HG03354 (cell line): ENCODE measurements at regions not wholly inside any gene's neighbourhood (a gene's known extent, or its start where the extent isn't known, plus 50 kb on each side); places are given as distances from the start of the nearest gene placed in this dataset.

Experiments used
- ATAC-seq: cut with Tn5 transposase; IDR thresholded peaks from one replicate; pipeline ENCODE4 v1.9.1; 2021; ENCODE audit warnings: mild to moderate bottlenecking; ENCODE audit not compliant: unreplicated experiment, poor library complexity, severe bottlenecking

GRCh38 chr9:89780959-89781358 lies 176.1 kb downstream of the GADD45G start:
- ATAC-seq: no peak

- ATAC-seq: no peak
Observed at GRCh38 chr9:89781838-89782540, 177.2 kb downstream of the GADD45G start.

DNA sequence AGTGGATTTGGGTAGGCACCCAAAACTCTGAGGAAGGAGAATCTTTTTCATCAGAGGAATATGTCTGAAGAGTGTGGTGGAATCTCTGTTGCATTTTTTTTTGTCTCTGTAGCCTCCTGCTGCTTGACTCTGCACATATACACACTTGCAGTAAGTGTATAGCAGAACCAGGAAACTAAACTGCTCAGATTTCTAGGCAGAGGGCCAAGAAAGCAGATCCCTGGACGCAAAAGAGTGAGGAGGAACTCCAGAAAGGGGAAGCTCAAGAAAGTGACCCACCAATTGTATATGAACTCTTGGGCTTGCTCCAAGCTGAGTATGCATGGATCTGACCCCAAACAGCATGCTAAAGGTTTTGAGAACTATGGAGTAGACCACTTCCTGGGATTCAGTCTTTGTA lies 181.8 kb downstream of the GADD45G start:
- no peak for ATAC-seq

DNA sequence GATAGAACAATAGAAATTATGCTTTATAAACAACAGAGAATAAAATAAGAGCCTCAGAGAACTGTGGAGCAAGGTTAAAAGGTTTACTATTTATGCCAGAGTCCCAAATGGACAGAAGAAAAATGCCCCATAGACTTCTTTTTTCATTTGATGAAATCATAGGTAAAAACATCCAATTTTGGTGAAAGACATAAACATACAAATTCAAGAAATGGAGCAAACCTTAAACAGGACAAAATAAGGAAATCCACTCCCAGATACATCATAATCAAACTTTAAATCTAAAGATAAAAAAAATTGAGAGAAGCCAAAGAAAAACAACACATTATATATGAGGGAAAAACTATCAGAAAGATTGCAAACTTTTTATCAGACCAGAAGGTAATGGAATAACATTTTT lies 182.8 kb downstream of the GADD45G start:
- no peak for ATAC-seq

GRCh38 chr9:89788434-89788833 lies 183.6 kb downstream of the GADD45G start:
- ATAC-seq: no peak

DNA sequence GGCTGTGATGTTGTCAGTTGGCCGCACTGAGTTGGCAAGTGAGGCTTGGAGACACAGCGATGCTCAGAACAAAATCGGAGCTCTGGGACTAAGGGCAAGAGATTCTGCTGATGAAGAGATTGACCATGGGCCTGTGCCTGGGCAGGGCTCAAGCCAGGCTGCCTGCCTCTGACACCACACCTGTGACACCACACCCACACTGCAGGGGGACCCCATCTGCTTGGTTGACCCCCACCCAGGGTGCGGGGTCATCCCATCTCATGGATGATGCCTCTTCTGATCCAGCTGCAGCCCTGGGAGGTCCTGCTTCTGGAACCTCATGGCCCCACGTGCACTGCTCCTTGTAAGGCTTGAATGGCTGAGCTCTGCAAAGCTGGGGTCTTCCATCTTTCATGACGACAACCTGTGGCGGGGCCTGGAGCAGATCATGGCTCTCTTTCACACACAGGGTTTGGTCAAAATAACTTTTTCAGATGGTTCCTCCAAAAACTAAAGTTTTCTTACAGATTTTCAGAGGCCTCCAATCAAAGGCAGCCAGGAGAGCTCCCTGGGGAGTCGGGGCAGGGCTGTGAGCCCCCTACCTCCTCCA lies 185.2 kb downstream of the GADD45G start:
- no peak for ATAC-seq

DNA sequence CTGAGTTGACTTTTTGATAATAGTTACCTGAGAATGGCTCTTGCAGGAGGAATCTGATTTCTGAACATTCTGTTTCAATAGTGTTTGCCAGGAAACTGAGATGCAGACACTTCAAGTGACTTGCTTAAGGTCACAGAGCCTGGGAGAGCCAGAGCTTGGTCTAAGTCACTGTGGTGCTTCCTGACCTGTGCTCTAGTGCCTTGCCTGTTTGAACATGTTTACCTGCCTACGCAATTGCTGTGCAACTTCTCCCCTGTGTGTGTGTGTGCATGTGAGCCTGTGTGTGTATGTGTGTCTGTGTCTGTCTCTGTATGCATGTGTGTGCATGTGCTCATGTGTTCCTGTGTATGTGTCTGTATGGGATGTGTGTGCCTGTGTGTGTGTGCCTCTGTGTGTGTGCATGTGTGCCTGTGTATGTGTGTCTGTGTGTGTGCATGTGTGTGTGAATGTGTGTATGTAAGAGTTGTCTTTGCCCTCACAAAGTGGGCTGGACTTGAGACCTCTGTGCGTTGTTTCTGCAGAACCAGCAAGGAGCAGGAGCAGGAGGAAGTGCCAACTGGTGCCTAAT lies 185.8 kb downstream of the GADD45G start:
- no peak for ATAC-seq

DNA sequence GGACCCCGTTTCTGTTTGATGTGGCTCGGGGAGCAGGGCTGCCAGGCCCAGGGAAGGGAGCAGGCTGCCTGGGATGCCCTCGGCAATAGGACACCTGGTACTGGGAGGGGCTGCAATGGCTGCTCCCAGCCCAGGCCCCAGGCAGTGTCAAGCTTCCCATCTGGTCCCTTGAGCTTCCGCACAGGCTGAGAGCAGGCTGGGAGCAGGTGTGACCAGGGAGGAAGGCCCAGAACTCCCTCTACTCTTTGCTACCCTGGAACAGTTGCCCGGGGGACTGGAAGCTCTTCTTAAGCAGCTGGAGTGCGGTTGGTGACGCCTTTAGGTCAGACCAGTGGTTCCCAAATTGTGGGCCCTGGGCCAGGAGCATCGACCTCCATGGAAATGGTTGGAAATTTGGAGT lies 186.9 kb downstream of the GADD45G start:
- no peak for ATAC-seq

- ATAC-seq: no peak
Observed at GRCh38 chr9:89792189-89793123, 187.6 kb downstream of the GADD45G start.

DNA sequence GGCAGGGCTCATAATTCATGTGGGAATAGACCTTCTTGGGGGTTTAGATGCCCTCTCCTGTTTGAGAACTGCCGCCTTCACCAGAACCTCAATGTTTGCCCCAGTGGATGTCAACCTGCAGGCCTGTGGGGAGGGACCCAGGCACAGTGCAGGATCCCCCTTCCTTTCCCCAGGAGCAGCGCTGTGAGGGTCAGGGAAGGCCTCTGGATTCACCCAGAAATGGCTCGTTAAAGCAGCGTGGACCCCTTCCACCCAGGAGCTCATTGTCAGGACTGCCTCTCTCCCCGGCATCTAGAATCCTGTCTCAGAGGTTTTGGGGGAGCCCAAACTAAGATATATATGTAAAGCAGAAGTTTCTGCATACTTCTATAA lies 188.3 kb downstream of the GADD45G start:
- no peak for ATAC-seq

- ATAC-seq: no peak
Observed at GRCh38 chr9:89793551-89793950, 188.7 kb downstream of the GADD45G start.

GRCh38 chr9:89794918-89795317 lies 190.1 kb downstream of the GADD45G start:
- ATAC-seq: no peak

DNA sequence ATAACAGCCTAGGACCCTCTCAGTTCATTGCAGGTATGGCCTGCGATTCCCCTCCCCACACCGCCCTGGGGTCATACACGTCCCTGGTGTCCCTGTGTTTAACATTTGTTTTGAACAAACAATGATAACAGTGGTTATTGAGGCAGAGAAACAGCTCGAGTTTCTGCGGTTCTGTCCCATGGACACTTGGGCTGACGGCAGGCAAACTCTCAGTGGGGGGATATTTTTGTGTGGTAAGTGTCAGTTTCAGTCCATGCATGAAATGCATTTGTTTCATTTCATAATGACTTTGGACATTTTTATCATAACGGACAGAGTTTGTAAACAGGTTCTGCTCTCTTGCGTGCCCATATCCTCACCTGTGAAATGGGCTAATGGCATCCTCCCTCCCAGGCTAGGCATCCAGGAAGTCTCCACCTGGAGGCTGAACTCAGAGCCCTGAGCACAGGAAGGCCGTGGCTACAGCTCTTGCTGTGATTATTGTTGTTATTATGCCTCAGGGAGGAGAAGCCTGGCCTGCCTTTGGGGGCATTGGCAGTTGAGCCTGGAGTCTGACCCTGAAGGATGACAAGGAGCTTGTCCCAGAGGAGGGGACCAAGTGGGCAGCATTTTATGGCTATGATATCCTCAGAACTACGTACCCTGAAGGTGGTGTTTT lies 190.9 kb downstream of the GADD45G start:
- no peak for ATAC-seq

DNA sequence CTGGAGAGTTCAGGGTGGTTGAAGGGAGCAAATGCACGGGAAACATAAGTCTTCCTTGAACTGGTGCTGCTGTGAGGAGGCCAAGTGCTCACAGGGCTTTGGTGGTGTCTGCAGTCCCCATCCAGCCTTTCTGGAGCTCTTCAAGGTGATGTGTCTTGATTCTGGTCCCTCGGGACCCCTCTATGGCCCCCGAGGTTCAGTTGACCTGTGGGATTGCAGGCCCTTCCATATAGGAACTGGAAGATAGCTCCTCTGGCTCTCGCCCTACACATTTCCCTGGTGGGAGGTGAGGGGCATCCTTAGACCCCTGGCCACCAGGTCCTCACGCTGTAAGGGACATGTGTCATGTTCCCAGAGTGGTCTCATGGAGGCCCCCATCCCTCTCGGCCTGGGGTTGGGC lies 191.8 kb downstream of the GADD45G start:
- no peak for ATAC-seq

DNA sequence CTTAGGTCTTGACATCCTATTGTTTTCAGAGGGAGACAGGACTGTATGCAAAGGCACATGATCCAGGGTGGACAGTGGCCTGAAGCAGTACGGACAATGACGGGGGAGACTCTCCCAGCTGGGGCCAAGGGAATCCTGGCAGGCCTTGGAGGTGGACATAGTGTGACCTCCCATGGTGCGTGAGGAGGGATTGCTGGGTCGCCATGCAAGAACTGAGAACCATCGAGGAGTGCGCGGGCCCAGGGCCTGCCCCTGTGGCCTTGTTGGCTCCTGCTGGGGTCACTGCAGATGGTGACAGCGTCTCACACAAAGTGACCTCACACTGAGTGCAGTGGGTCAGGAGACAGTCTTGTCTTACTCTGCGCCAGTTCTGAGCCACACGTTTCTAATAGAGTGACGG lies 192.4 kb downstream of the GADD45G start:
- no peak for ATAC-seq

DNA sequence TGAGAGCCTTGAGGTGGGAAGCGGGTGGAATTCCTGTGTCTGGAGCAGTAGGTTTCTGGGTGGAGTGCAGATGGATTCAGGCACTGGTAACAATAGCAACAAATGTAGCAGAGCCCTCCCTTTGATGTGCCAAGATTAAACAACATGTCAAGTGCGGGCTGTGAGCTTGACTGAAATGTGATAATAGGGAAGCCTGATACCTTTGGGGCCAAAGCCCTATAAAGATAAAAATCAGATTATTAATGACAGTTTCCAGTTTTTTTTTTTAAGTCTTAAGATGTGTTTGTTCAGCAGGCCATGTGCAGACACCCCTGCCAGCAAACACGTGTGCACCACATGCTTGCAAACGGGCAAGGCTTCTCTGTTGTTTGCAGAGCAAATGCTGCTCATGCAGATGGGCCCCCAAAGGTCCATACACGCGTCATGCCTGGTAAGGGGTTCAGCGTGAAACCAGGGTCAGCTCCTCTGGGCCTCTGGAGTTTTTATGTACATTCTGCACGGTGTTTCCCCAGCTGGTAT lies 193.2 kb downstream of the GADD45G start:
- ATAC-seq: no peak

- no peak for ATAC-seq
Observed at GRCh38 chr9:89798547-89799120, 193.8 kb downstream of the GADD45G start.

DNA sequence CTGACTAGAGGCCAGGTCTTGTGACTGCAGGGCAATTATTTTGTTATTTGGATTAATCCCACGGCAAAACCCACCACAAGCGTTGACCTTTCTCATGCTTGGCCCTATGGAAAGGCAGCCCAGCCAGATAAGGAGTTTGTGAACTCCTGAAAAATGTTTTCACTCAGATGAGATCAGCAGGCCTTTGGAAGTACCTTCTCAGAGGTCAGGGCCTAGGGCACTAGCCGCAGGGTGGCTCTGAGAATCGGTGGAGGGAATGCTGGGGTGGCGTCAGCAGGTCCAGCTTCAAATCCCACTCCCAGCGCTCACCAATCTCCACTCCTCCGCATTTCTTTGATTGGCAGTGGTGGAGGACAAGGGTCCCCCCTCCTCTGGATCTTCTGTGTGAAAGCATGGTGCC lies 194.4 kb downstream of the GADD45G start:
- ATAC-seq: no peak

DNA sequence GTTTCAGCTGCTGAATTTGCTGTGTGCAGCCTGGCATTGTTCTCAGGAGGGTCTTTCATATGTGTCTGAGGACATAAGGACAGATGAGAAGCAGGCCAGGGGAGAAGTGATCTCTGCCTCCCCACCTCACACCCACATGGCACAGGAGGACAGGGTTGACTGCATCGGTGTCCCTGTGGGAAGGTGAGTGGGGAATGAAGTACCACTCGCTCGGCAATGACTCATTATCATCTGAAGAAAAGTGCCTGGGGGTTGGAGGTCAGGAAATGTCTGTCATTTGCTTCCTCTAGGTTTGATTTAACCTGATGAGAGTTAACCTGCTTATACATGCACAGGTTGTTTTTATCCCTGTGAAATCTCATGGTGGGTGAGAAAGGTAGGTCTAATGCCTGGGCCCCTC lies 195.0 kb downstream of the GADD45G start:
- ATAC-seq: no peak
